HG02852 (cell line): ENCODE measurements at regions not wholly inside any gene's neighbourhood (a gene's known extent, or its start where the extent isn't known, plus 50 kb on each side); places are given as distances from the start of the nearest gene placed in this dataset.
"Not testable (repeated sequence)": the region's sequence is repeated elsewhere in the genome, so short reads cannot be mapped to it uniquely, and the experiment has no call there.

Experiments used
- ATAC-seq: cut with Tn5 transposase; IDR thresholded peaks from one replicate; pipeline ENCODE4 v1.9.1; 2021; ENCODE audit warnings: mild to moderate bottlenecking, moderate library complexity; ENCODE audit not compliant: unreplicated experiment

DNA sequence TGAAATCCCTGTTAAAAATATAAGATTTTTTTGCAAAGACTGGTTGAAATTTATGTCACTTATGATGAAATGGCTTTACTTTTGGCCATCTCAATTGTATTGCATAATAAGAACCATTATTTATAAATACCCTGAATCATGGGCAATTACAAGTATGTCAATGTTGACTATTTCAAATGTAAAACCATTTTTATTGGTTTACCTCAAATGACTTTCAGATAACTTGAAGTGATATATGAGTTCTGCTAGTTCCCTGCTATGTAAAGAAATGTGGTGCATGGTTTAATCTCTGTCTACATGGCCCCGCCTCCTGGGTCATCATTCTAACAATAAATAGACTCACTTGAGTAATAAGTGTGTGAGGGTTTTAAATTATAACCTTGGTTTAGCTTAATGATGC, 275.6 kb upstream of the PREP start:
- no peak for ATAC-seq

DNA sequence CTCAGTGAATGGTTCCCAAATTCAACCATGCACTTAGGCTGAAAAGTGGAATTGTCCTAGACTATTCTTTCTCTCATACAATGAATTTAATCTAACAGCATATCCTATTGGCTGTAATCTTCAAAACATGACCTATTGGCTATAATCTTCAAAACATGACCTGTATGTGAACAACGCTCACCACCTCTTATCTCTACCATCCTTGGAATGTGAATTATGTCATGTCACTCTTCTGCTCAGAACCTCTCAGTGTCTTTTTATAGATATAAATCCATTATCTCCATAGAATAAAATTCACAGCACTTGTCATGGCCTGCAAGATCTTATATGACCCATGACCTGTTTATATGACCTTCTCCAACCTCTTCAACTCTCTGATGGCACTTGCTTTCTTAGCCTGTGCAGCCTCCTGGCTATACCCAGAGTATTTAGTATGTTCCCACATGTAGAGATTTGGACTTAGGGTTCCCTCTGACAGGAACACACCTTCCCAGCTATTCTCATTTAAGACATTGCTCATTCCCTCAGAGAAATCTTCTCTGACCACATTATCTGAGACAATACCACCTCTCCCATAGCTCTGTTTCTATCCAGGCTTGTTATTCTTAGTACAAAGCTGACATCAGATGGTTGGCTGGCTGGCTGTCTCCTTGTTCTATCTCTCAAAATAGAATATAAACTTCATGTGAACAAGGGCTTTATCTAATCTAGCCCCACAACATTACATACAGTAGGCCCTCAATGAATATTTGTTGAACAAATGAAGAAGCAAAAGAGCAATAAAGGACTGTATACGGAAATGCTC, 275.0 kb upstream of the PREP start:
- no peak for ATAC-seq

DNA sequence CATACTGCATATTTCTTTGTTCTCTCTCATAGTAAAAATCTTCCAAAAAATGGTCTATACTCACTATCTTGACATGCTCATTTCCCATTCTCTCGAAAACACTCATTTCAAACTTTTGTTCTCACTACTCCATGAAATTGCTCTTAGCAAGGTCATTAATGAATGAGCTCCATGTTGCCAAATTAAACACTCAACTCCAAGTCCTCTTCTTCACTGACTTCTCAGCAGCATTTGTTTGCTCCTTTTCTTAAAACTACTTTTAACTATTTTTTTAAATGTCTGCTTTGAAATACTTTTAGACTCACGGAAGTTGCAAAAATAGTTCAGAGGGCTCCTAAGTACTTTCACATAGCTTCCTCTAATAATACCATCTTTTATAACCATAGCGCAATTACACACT, 274.0 kb upstream of the PREP start:
- ATAC-seq: no peak

DNA sequence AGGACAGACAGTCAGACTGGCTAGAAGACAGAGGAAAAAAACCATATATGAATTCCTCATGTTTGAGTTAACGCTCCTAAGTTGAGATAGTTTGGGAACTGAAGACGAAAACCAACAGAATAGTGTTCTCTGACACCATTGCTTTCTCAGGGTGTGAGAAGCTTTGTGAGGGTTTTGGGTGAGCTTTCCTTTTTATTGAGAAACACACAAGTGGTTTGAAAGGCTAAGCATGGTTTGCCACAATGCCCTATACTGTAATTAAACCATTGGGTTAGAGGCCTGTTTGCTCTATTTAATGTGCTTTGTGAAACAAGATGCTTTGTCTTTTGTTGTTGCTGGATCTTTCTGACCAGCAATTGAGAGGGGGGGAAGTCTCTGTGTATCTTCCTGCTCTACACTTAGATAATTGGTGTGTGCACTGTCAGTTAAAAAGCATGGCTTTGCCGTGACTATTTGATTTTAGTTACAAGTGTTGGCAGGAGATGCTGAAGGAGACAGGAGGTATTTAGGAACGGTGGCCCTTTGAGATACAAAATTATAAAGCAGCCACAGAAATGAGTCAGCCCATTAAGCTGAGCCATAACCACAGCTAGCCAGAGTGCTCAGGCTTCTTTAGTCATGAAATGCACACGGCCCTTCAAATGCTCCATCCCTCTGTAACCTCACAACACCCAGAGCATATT, 273.0 kb upstream of the PREP start:
- no peak for ATAC-seq

DNA sequence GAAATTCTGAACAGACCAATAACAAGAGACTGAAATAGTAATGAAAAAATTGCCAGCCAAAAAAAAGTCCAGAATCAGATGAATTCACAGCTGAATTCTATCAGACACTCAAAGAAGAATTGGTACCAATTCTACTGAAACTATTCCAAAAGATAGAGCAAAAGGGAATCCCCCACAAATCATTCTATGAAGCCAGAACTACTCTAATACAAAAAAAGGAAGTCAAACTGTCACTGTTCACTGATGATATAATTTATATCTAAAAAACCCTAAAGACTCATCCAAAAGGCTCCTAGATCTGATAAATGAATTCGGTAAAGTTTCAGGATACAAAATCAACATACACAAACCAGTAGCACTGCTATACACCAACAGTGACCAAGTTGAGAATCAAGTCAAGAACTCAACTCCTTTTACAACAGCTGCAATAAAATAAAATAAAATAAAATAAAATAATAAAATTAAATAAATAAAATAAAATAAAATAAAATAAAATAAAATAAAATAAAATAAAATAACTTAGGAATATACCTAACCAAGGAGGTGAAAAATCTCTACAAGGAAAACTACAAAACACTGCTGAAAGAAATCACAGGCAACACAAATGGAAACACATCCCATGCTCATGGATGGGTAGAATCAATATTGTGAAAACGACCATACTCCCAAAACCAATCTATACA, 270.1 kb upstream of the PREP start:
- not testable (repeated sequence) for ATAC-seq

DNA sequence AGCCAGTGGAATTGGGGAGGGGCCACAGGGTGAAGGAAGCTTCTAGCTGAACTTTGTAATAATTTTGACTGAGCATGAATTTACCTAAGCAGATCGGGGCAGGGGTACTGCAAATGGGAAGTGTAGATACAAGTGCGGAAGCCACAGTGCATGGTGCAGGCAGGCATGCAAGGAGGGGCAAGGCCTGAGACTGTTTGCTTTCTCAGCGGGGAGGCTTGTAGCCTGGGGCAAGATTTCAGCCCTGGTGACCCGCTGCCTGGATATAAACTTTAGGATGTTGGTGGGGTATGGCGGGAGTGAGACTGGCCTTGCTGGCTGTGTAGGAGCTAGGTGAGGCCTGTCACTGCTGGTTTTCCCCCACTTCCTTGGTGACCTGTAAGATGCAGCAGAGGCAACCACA, 266.4 kb upstream of the PREP start:
- no peak for ATAC-seq

DNA sequence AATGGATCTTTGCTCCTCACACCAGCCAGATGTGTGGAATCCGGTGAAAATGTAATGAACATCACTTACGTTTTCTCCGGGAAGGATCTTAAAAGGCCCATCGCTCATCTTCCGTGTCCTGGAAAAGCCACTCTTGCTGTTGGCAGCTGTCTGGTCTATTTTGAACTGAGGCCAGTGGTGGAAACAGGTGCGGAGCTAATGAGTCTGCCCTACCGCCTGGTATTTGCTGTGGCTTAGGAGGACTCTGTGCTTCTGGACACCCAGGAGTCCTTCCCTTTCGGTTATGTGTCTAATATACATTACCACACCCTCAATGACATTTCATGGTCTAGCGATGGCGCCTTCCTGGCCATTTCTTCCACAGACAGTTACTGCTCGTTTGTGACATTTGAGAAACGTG, 264.2 kb upstream of the PREP start:
- ATAC-seq: no peak

DNA sequence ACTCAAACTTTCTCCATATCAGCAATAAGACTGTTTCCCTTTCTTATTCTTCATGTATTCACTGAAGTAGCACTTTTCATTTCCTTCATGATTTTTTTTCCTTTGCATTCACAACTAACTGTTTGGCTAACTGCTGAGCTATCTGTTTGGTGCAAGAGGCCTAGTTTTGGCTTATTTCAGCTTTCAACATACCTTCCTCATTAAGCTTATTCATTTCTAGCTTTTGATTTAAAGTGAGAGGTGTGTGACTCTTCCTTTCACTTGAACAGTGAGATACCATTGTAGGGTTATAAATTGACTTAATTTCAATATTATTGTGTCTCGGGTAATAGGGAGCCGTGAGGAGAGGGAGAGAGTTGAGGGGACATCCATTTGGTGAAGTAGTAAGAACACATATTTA, 262.0 kb upstream of the PREP start:
- ATAC-seq: no peak

DNA sequence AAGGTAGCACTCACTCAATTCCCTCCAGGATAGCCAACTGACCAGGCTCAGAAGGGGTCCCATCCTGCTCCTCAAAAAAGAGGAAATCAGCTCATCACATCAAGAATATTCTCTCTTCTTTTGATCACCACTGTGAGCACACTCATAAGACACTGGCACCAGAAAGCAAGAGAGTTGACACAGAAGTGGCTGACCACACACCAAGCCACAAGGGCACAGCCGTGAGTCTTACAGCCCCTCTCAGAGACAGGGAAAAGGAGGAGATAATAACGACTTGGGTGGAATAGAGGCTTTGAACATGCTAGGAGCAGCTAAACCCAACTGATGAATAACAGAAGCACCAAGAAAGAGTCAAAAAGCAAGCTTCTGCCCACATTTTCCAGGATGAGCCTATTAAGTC, 249.1 kb upstream of the PREP start:
- ATAC-seq: no peak

DNA sequence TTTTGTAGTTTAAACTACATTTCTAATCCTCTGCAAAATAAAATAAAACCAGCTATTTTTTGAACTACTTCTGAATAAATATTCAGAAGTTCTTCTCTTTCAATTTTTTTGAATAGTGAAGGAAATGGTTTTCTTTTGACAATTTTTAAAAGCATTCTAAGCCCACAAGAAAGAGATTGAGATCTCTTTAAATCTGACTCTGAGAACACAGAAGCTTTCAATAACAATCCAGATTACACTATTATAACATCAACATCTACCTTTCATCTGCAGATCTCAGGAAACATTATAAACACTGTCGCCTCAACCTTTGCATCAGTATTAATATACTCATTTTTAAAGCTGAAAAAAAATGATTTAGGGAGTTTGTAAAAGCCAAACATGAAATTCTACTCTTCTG, 247.5 kb upstream of the PREP start:
- no peak for ATAC-seq

DNA sequence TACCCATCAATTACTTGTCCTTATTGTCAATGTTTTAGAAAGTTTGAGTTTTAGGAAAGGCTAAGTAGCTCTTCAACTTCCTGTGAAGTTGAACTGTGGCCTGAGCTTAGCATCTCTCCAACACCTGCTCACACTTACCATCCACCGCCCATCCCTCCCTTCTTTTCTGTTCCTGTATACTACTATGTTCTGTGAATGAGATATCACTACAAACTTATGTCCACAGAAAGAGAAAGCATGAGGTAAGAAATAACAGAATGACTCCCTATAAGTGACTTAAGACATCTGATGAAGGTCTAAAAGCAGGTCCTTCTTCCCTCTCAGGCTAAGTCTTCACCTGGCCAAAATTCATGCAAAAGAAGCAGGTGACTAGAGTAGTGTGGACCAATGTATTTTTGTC, 246.3 kb upstream of the PREP start:
- ATAC-seq: peak; percentile 14

DNA sequence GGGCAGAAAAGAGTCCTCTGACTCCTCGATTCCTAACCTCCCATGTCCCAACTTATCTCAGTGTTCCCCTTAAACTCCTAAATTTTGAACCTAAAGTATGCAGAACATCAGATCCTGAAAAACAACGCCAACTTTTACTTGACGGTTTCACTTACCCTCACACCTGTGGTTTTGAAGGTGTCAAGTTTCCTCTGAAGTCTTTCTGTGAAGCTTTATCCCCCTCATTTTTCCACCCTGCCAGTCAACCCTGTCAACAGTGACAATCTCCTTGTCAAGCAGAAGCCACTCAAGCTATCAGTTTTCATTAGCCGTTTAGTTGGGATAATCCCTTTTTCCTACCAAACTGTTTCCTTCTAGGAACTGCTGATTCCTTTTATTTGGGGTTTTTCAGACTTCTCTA, 245.4 kb upstream of the PREP start:
- no peak for ATAC-seq

DNA sequence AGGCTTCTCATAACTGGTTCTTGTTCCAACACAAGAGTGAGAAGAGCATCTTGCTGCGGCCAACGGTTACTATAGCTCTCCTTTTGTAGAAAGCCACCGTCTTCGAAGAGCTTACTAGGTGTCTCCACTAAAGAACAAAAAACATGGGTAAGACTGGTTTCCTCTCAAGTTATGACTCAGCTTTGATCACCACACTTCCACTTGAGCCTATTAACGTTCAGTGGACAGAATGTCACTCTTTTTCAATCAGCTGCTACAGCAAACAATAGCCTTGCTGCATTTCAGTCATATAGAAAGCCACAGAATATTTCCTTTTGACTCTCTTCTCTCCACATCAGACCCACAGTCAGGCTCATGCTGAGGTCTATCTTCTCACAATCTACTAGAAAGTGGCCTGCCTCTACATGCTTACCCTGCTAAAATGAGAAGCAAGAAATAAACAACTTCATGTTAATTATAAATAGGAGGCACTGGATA, 243.5 kb upstream of the PREP start:
- peak; percentile 92 for ATAC-seq

DNA sequence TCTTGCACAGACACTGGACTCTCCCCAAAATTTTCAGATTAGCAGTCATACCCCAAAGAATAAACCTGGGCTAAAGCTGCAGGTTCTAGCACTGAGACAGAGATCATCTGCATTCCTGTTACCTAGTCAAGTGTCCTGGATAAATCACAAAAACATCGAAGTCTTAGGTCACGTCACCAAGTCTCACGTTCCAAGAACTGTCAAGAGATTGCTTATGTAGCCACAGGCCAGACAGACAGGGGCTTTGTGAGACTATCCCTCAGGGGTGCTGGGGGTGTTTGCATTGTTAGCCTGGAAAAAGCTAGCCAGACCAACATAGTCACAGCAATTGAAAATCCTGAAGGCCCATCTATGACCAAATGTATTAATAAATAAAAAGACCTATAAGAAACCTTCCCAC, 243.1 kb upstream of the PREP start:
- ATAC-seq: no peak

DNA sequence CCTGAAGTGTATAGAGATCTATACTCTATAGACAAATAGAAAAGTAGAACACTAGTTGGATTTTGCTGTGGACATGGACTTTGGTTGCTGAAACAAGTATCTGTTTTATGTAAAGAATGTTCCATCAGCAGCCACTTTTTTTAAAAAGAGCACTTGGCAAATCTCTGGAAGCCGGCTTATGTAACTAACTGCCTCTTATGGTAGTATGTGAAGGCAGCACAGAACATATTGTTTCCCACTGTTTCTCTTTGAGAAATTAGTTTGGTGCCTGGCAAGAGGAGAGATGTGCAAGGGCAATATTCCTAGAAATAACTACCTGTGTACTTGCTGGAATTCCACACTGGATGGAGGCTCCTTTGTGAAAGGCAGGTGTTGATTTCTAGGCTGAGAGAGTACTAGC, 242.3 kb upstream of the PREP start:
- ATAC-seq: no peak

DNA sequence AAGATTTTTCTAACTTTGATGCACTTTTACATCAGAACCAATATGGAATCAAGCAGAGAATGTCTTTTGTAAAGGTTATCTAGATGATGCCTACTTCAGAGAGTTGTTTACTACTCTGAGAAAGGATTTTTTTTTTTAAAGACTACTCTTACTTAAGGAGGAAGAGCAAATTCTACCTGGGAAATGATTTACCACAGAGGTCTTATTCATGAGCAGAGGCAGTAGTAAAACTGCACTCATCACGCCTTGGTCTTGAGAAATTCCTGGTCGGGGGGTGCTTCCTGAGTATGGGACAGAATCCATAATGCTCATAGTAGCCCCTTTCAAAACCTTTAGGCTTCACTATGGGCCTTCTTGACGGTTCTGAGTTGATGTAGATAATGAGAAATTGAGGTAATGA, 241.8 kb upstream of the PREP start:
- no peak for ATAC-seq

DNA sequence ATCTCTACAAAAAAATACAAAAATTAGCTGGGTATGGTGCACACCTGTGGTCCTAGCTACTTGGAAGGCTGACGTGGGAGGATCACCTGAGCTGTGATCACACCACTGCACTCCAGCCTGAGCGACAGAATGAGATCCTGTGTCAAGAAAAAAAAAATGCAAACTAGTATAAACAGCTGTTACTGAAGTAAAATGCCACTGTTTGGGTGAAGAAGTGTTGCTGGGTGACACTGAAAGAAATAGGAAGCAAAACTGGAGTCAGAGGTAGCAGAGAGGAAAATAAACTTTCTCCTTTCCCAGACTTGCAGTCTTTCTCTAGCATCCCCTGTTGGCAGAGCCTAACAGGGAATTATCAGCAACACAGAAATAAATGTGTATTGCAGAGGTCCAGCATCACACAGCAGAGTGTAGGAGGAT, 241.2 kb upstream of the PREP start:
- ATAC-seq: no peak

DNA sequence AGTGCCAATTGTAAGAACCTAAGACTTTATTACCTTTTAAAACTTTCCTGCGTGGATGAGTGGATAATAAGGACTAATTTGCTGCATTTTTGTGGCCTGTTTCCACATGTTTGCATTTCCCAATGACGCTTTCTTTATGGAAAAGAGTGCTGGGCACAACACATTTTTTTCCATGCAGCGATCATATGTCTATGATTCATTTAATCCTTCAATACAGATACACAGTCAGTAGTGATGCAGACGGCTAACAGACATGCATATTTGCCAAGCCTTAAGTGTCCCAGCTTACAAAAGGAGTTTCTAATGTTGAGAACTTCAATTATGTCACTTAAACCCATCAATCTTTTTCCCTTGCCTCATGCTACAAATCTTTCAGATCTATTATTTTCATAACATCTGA, 239.8 kb upstream of the PREP start:
- no peak for ATAC-seq

DNA sequence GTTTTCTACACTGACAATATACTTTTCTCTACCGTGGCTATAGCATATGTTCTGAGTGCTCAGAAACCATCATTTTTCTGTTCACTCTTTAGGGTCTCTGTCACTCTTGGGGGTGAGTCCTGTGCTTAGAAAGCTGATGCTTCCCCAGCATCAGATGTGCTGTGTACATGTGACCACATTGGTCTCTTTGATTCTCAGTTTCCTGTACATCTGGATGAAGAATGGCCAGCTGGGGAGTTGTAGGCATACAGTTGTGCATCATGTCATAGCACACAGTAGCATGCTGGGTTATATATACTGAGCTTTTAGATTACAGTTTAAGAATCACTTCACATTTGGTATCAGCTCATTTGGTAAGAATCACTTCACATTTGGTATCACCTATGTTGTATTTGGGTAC, 238.6 kb upstream of the PREP start:
- no peak for ATAC-seq

DNA sequence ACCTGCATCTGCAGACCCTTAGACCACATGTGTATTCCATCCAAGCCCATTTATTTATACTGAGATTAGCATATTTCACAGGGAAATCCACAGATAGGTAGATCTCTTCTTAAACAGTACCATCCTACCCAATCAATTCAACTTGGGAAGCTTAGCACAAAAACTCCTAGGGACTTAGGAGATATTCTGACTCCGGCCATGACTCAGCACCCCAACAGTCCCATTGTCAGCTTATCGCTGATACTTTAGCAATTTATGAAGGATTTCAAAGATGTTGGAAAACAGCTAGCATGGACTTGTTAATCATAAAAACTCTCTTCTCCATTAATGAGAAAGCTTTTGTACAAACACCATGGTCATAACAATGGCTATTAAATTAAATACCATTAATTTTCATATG, 236.2 kb upstream of the PREP start:
- ATAC-seq: no peak

DNA sequence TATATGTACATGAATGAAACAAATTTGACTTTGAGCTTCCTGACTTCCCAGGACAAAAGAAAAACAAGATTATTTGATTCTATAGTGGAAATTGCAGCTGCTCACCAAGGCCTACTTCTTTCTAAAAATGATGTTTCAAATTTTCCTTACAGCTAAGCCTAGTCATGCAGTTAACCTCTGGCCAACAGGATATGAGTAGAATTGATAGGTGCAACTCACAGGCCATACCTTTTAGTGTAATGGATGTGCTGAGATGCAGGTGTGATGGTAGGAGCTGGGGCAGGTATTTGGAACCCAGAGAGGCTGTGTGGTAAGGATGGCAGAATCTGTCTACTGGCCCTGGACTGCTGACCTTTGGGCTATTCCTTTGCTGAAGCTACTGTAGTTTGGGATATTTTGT, 230.9 kb upstream of the PREP start:
- ATAC-seq: no peak
